ENCODE measurements at regions not wholly inside any gene's neighbourhood (a gene's known extent, or its start where the extent isn't known, plus 50 kb on each side); places are given as distances from the start of the nearest gene placed in this dataset.

- H3K4me3 ChIP-seq (ENCODE audit: low read depth, low read length), result no peak overlapping the region
- no peak for TF ChIP-seq CTCF (conservative IDR thresholded peaks at IDR 0.05; ENCODE audit: low read depth, low read length)
- DNase-seq (ENCODE audit: low read depth), result peak; percentile 1
These were observed 70.2 kb downstream of the HRH4 start for GRCh38 chr18:24530630-24531111.

- no peak for DNase-seq (ENCODE audit: low read depth)
- TF ChIP-seq CTCF (conservative IDR thresholded peaks at IDR 0.05; ENCODE audit: low read depth, low read length), result no peak
These were observed 73.8 kb downstream of the HRH4 start for GRCh38 chr18:24534271-24534670.

GRCh38 chr18:24534737-24535136 is 74.3 kb downstream of the HRH4 start:
- TF ChIP-seq CTCF (conservative IDR thresholded peaks at IDR 0.05; ENCODE audit: low read depth, low read length), result no peak
- H3K4me3 ChIP-seq (ENCODE audit: low read depth, low read length), result no peak overlapping the region
- DNase-seq (ENCODE audit: low read depth), result peak; percentile 1

More at GRCh38 chr18:24534271-24534670, 73.8 kb downstream of the HRH4 start:
- no peak overlapping the region for H3K4me3 ChIP-seq (ENCODE audit: low read depth, low read length)

- no peak for DNase-seq (ENCODE audit: low read depth)
- no peak overlapping the region for H3K4me3 ChIP-seq (ENCODE audit: low read depth, low read length)
- no peak for TF ChIP-seq CTCF (conservative IDR thresholded peaks at IDR 0.05; ENCODE audit: low read depth, low read length)
These were observed 75.3 kb downstream of the HRH4 start for GRCh38 chr18:24535527-24536295.

GRCh38 chr18:24536326-24536725 is 75.9 kb downstream of the HRH4 start:
- TF ChIP-seq CTCF (conservative IDR thresholded peaks at IDR 0.05; ENCODE audit: low read depth, low read length), result no peak
- H3K4me3 ChIP-seq (ENCODE audit: low read depth, low read length), result no peak overlapping the region
- no peak for DNase-seq (ENCODE audit: low read depth)

GRCh38 chr18:24536834-24537233 is 76.4 kb downstream of the HRH4 start:
- no peak for TF ChIP-seq CTCF (conservative IDR thresholded peaks at IDR 0.05; ENCODE audit: low read depth, low read length)
- H3K4me3 ChIP-seq (ENCODE audit: low read depth, low read length), result no peak overlapping the region
- DNase-seq (ENCODE audit: low read depth), result no peak
